CD4-positive, alpha-beta T cell (primary cell): ENCODE measurements at regions not wholly inside any gene's neighbourhood (a gene's known extent, or its start where the extent isn't known, plus 50 kb on each side); places are given as distances from the start of the nearest gene placed in this dataset.

Experiments used
- ATAC-seq: fragments of 200-7000 bp; cut with Tn5 transposase; one replicate; pipeline ENCODE4 v1.10.0; 2022; ENCODE audit warnings: mild to moderate bottlenecking; ENCODE audit not compliant: poor library complexity
- CTCF ChIA-PET: fragments of 350-600 bp; sonication (Branson Sonifier 250); formaldehyde crosslinking; loops from one replicate; lab custom pipeline; 2021; ENCODE audit warnings: antibody characterized with exemption, inconsistent platforms; lab: Charles Lee
- POLR2A ChIA-PET: fragments of 350-600 bp; sonication (Branson Sonifier 250); formaldehyde crosslinking; loops from one replicate; lab custom pipeline; 2021; ENCODE audit warnings: antibody characterized with exemption, inconsistent platforms; lab: Charles Lee
- DNase-seq, 14 experiments: peaks; one replicate each; pipeline ENCODE4 v3.0.0-alpha.2; 2013 to 2020; ENCODE audit warnings: mixed read lengths in 2 of 14
- H3K27ac ChIP-seq, 2 donors: one replicate each; pipeline versions ENCODE4 v1.5.1 to v1.7.0; 2013; ENCODE audit warnings: low read length in 2 of 2, low read depth in 1 of 2, mild to moderate bottlenecking in 1 of 2
- H3K27me3 ChIP-seq, 2 experiments: 1 replicate in 1 of 2; 2 replicates in 1 of 2; pipeline versions ENCODE4 v1.6.1 to v1.7.0; 2013; ENCODE audit warnings: low read length in 2 of 2, control low read depth in 1 of 2, mild to moderate bottlenecking in 1 of 2, moderate library complexity in 1 of 2; ENCODE audit not compliant: insufficient read depth in 2 of 2, control insufficient read depth in 1 of 2
- H3K36me3 ChIP-seq: one replicate; pipeline ENCODE4 v1.6.1; 2013; ENCODE audit warnings: low read length, control low read depth; ENCODE audit not compliant: insufficient read depth
- H3K4me1 ChIP-seq: one replicate; pipeline ENCODE4 v1.6.1; 2013; ENCODE audit warnings: low read length, control low read depth; ENCODE audit not compliant: insufficient read depth
- H3K4me3 ChIP-seq: one replicate; pipeline ENCODE4 v1.5.1; 2013; ENCODE audit warnings: mild to moderate bottlenecking, low read length, moderate library complexity
- H3K9me3 ChIP-seq, 2 experiments: 1 replicate in 1 of 2; 2 replicates in 1 of 2; pipeline versions ENCODE4 v1.6.1 to v1.7.0; 2013; ENCODE audit warnings: low read length in 2 of 2, mild to moderate bottlenecking in 2 of 2, control low read depth in 1 of 2, moderate library complexity in 1 of 2; ENCODE audit not compliant: control insufficient read depth in 1 of 2, insufficient read depth in 1 of 2
- H3K27ac Mint-ChIP-seq: one replicate; pipeline ENCODE4 v1.8.0; 2020; ENCODE audit warnings: mixed read lengths
- H3K27me3 Mint-ChIP-seq: one replicate; pipeline ENCODE4 v1.8.0; 2021; ENCODE audit warnings: mixed read lengths
- H3K36me3 Mint-ChIP-seq: one replicate; pipeline ENCODE4 v1.8.0; 2021; ENCODE audit warnings: low read depth, mixed read lengths
- H3K4me1 Mint-ChIP-seq: one replicate; pipeline ENCODE4 v1.8.0; 2021; ENCODE audit warnings: low read depth, mixed read lengths
- H3K4me3 Mint-ChIP-seq: one replicate; pipeline ENCODE4 v1.8.0; 2020; ENCODE audit warnings: mild to moderate bottlenecking, mixed read lengths
- H3K9me3 Mint-ChIP-seq: one replicate; pipeline ENCODE4 v1.8.0; 2020; ENCODE audit warnings: mixed read lengths
- intact Hi-C, 2 experiments: fragments of 100-400 bp; cut with DNase I in 1 of 2; cut with micrococcal nuclease in 1 of 2; formaldehyde crosslinking; loops; one replicate each; pipeline versions ENCODE4 v1.15.1 to v1.9.0; 2023 to 2025; cut with DNase I, micrococcal nuclease
- TF ChIP-seq, protein P1 (sequence below): fragments of 200-600 bp; IDR thresholded peaks from one replicate; pipeline ENCODE4 v1.8.0; 2022; ENCODE audit warnings: antibody characterized with exemption, mild to moderate bottlenecking

DNA sequence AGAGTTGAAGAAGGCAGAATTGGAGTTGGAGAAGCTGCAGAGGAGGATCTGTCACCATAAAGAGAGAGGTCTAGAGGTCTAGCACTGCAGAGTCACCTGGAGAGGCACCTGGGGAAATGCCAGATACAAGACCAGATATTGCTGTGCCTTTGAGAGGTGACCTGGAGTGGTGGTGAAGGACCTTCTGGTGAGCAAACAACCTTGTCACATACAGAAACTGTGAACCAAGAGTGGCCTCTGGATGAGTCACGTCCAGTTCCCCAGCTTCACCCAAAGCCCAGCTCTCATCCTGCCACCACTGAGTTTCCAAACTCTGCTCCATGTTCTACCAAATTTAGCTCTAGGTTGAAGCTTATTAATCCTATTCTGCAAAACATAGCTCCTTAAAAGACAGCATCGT, 131.1 kb upstream of the FBXL7 start:
- intact Hi-C loops = no loop called here
- POLR2A ChIA-PET = no interaction called here

DNA sequence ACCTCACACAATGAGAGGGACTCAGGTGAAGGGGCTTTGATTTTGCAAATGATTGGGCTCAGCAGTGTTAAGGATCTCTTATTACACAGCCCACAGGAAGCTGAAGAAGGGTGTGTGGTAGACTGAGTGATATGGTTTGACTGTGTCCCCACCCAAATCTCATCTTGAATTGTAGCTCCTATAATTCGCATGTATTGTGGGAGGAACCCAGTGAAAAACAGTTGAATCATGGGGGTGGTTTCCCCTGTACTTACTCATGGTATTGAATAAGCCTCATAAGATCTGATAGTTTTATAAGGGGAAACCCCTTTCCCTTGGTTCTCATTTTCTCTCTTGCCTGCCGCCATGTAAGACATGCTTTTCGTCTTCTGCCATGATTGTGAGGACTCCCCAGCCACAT, 132.5 kb upstream of the FBXL7 start:
- Mint-ChIP-seq H3K9me3 (peaks cover 6% of the 10 kb centered on the region), H3K27me3 (no peaks in the 10 kb centered on the region), H3K36me3 (no peaks in the 10 kb centered on the region), H3K4me1 (no peaks in the 10 kb centered on the region), H3K27ac (no peak overlapping the region), H3K4me3 (no peak overlapping the region)
- Histone ChIP-seq H3K36me3 (no peaks in the 10 kb centered on the region), H3K9me3 (peaks cover 0 to 8% of the 10 kb centered on the region in 2 experiments), H3K27me3 (no peaks in the 10 kb centered on the region), H3K27ac (no peak overlapping the region), H3K4me3 (no peak overlapping the region), H3K4me1 (no peaks in the 10 kb centered on the region)
- ChIA-PET CTCF (no interaction called here), POLR2A (no interaction called here)
- ATAC-seq (no peak), DNase-seq (no peak)
- intact Hi-C loops = no loop called here
- TF ChIP-seq, protein P1, sequence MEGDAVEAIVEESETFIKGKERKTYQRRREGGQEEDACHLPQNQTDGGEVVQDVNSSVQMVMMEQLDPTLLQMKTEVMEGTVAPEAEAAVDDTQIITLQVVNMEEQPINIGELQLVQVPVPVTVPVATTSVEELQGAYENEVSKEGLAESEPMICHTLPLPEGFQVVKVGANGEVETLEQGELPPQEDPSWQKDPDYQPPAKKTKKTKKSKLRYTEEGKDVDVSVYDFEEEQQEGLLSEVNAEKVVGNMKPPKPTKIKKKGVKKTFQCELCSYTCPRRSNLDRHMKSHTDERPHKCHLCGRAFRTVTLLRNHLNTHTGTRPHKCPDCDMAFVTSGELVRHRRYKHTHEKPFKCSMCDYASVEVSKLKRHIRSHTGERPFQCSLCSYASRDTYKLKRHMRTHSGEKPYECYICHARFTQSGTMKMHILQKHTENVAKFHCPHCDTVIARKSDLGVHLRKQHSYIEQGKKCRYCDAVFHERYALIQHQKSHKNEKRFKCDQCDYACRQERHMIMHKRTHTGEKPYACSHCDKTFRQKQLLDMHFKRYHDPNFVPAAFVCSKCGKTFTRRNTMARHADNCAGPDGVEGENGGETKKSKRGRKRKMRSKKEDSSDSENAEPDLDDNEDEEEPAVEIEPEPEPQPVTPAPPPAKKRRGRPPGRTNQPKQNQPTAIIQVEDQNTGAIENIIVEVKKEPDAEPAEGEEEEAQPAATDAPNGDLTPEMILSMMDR = no peak

More for the DNA sequence above, 131.1 kb upstream of the FBXL7 start:
- peaks cover 0 to 13% of the 10 kb centered on the region in 2 experiments for H3K9me3 ChIP-seq
- no peaks in the 10 kb centered on the region for H3K36me3 Mint-ChIP-seq
- no peak overlapping the region for H3K4me3 Mint-ChIP-seq
- TF ChIP-seq, protein P1 = no peak
- no peaks in the 10 kb centered on the region for H3K27me3 Mint-ChIP-seq
- H3K4me1 Mint-ChIP-seq = no peaks in the 10 kb centered on the region
- no peaks in the 10 kb centered on the region for H3K27me3 ChIP-seq
- ATAC-seq (no peak), DNase-seq (no peak)
- peaks cover 5% of the 10 kb centered on the region for H3K9me3 Mint-ChIP-seq
- H3K4me1 ChIP-seq = no peaks in the 10 kb centered on the region
- H3K27ac Mint-ChIP-seq = no peak overlapping the region
- no peak overlapping the region for H3K27ac ChIP-seq
- no peak overlapping the region for H3K4me3 ChIP-seq
- no peaks in the 10 kb centered on the region for H3K36me3 ChIP-seq
- CTCF ChIA-PET = no interaction called here

DNA sequence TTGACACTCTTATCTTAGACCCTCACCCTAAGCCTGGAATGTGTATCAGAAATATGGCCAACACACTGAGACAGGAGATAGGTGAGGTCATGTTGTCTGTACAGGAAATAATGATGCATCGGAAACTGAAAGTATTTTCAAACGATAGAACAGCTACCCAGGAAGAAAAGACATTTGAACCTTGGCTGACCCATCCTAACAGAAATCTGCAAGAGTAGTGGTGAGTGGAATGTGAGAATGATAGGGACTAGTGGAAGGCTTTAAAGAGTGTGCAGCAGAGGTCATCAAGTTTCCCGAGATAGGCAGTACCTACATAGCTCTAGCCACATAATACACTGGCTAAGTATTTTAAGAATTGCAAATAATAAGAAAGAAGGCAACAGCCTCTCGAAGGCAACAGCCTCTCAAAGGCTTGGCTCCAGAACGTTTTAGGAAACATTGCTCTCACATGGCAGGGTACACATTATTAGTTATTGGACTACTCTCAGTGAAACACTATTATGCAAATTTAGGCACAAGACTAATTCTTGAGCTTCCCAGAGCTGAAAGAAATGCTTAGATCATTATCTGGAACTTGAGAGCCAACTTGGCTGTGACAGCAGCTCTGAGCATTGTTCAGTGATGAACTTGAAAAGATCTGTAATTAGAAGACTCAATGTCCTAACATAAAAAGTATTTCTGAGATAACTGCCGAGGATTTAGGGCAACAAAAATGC, 133.1 kb upstream of the FBXL7 start:
- H3K27me3 Mint-ChIP-seq = no peaks in the 10 kb centered on the region
- H3K27me3 ChIP-seq = no peaks in the 10 kb centered on the region
- peaks cover 0 to 3% of the 10 kb centered on the region in 2 experiments for H3K9me3 ChIP-seq
- H3K9me3 Mint-ChIP-seq = peaks cover 6% of the 10 kb centered on the region
- POLR2A ChIA-PET = no interaction called here
- no peaks in the 10 kb centered on the region for H3K4me1 ChIP-seq
- no peak overlapping the region for H3K4me3 ChIP-seq
- no peaks in the 10 kb centered on the region for H3K4me1 Mint-ChIP-seq
- CTCF ChIA-PET = no interaction called here
- DNase-seq = no peak
- no peak overlapping the region for H3K27ac Mint-ChIP-seq
- no peak overlapping the region for H3K4me3 Mint-ChIP-seq
- ATAC-seq = no peak
- no peaks in the 10 kb centered on the region for H3K36me3 ChIP-seq
- intact Hi-C loops = no loop called here
- TF ChIP-seq, protein P1 = no peak
- H3K36me3 Mint-ChIP-seq = no peaks in the 10 kb centered on the region
- no peak overlapping the region for H3K27ac ChIP-seq
